Activated T-cell treated with anti-CD3 and anti-CD28 coated beads, Interleukin-2, amount 50 U/mL, for 72 hours (primary cell): ENCODE measurements at regions not wholly inside any gene's neighbourhood (a gene's known extent, or its start where the extent isn't known, plus 50 kb on each side); places are given as distances from the start of the nearest gene placed in this dataset.

ENCODE experiments used
- ATAC-seq, 2 donors: fragments of 150-1000 bp; cut with Tn5 transposase; replicated peaks in 1 of 2; 2 replicates each; pipeline ENCODE4 v1.10.0; 2021; ENCODE audit warnings: moderate library complexity in 2 of 2, mild to moderate bottlenecking in 1 of 2
- DNase-seq, 2 donors: peaks; one replicate each; pipeline ENCODE4 v3.0.0; 2021 to 2022; ENCODE audit warnings: mixed read lengths in 1 of 2
- H3K27ac Mint-ChIP-seq: one replicate; pipeline ENCODE4 v1.8.0; 2022; ENCODE audit warnings: mild to moderate bottlenecking, moderate library complexity, mixed read lengths
- H3K27me3 Mint-ChIP-seq: one replicate; pipeline ENCODE4 v1.8.0; 2022; ENCODE audit warnings: low read depth, mixed read lengths
- H3K36me3 Mint-ChIP-seq, 2 donors: one replicate each; pipeline ENCODE4 v1.8.0; 2022; ENCODE audit warnings: mixed read lengths in 2 of 2, mild to moderate bottlenecking in 1 of 2; ENCODE audit not compliant: insufficient read depth in 2 of 2
- H3K4me1 Mint-ChIP-seq: one replicate; pipeline ENCODE4 v1.8.0; 2022; ENCODE audit warnings: low read depth, mixed read lengths
- H3K4me3 Mint-ChIP-seq, 2 donors: one replicate each; pipeline ENCODE4 v1.8.0; 2022; ENCODE audit warnings: mild to moderate bottlenecking in 2 of 2, mixed read lengths in 2 of 2, moderate library complexity in 2 of 2
- H3K9me3 Mint-ChIP-seq, 2 donors: one replicate each; pipeline ENCODE4 v1.8.0; 2022; ENCODE audit warnings: mixed read lengths in 2 of 2

GRCh38 chr5:58135571-58136335, 324.1 kb downstream of the PLK2 start:
- H3K4me1 Mint-ChIP-seq: no peaks in the 10 kb centered on the region
- no peak overlapping the region for H3K4me3 Mint-ChIP-seq
- no peaks in the 10 kb centered on the region for H3K9me3 Mint-ChIP-seq
- H3K36me3 Mint-ChIP-seq: no peaks in the 10 kb centered on the region
- no peaks in the 10 kb centered on the region for H3K27me3 Mint-ChIP-seq
- DNase-seq (no peak), ATAC-seq (no peak)
- H3K27ac Mint-ChIP-seq: no peak overlapping the region

- DNase-seq: no peak
- Mint-ChIP-seq H3K36me3 (no peaks in the 10 kb centered on the region), H3K27ac (no peak overlapping the region), H3K4me3 (no peak overlapping the region), H3K9me3 (no peaks in the 10 kb centered on the region), H3K4me1 (no peaks in the 10 kb centered on the region), H3K27me3 (no peaks in the 10 kb centered on the region)
- no peak for ATAC-seq
Observed at GRCh38 chr5:58133631-58134296, 326.1 kb downstream of the PLK2 start.

GRCh38 chr5:58133216-58133615, 326.7 kb downstream of the PLK2 start:
- no peak for DNase-seq
- H3K27ac Mint-ChIP-seq: no peak overlapping the region
- H3K4me1 Mint-ChIP-seq: no peaks in the 10 kb centered on the region
- H3K27me3 Mint-ChIP-seq: no peaks in the 10 kb centered on the region
- H3K9me3 Mint-ChIP-seq: no peaks in the 10 kb centered on the region
- H3K36me3 Mint-ChIP-seq: no peaks in the 10 kb centered on the region
- no peak overlapping the region for H3K4me3 Mint-ChIP-seq
- no peak for ATAC-seq

- Mint-ChIP-seq H3K27me3 (peaks cover 9% of the 10 kb centered on the region), H3K9me3 (no peaks in the 10 kb centered on the region), H3K27ac (no peak overlapping the region), H3K4me1 (no peaks in the 10 kb centered on the region), H3K36me3 (no peaks in the 10 kb centered on the region), H3K4me3 (no peak overlapping the region)
- ATAC-seq: no peak
- DNase-seq: no peak
Observed at GRCh38 chr5:58127255-58128220, 332.3 kb downstream of the PLK2 start.

- no peaks in the 10 kb centered on the region for H3K4me1 Mint-ChIP-seq
- ATAC-seq: no peak
- H3K36me3 Mint-ChIP-seq: no peaks in the 10 kb centered on the region
- H3K4me3 Mint-ChIP-seq: no peak overlapping the region
- H3K9me3 Mint-ChIP-seq: no peaks in the 10 kb centered on the region
- H3K27me3 Mint-ChIP-seq: peaks cover 19% of the 10 kb centered on the region
- DNase-seq: no peak
- H3K27ac Mint-ChIP-seq: no peak overlapping the region
Observed at GRCh38 chr5:58123501-58123900, 336.4 kb downstream of the PLK2 start.

GRCh38 chr5:58122848-58123392, 337.0 kb downstream of the PLK2 start:
- DNase-seq (no peak), ATAC-seq (no peak)
- no peak overlapping the region for H3K27ac Mint-ChIP-seq
- no peaks in the 10 kb centered on the region for H3K36me3 Mint-ChIP-seq
- no peaks in the 10 kb centered on the region for H3K4me1 Mint-ChIP-seq
- H3K27me3 Mint-ChIP-seq: peaks cover 25% of the 10 kb centered on the region
- no peaks in the 10 kb centered on the region for H3K9me3 Mint-ChIP-seq
- no peak overlapping the region for H3K4me3 Mint-ChIP-seq

GRCh38 chr5:58122157-58122556, 337.7 kb downstream of the PLK2 start:
- peaks cover 26% of the 10 kb centered on the region for H3K27me3 Mint-ChIP-seq

GRCh38 chr5:58121391-58121790, 338.5 kb downstream of the PLK2 start:
- Mint-ChIP-seq H3K36me3 (no peaks in the 10 kb centered on the region), H3K27me3 (peaks cover 26% of the 10 kb centered on the region), H3K9me3 (no peaks in the 10 kb centered on the region), H3K4me3 (no peak overlapping the region), H3K4me1 (no peaks in the 10 kb centered on the region), H3K27ac (no peak overlapping the region)
- DNase-seq: no peak
- no peak for ATAC-seq

More at GRCh38 chr5:58122157-58122556, 337.7 kb downstream of the PLK2 start:
- ATAC-seq (no peak), DNase-seq (no peak)
- Mint-ChIP-seq H3K9me3 (no peaks in the 10 kb centered on the region), H3K4me3 (no peak overlapping the region), H3K27ac (no peak overlapping the region), H3K36me3 (no peaks in the 10 kb centered on the region), H3K4me1 (no peaks in the 10 kb centered on the region)

GRCh38 chr5:58117542-58117941, 342.3 kb downstream of the PLK2 start:
- no peaks in the 10 kb centered on the region for H3K9me3 Mint-ChIP-seq
- no peak overlapping the region for H3K4me3 Mint-ChIP-seq
- peaks cover 18% of the 10 kb centered on the region for H3K27me3 Mint-ChIP-seq
- no peak overlapping the region for H3K27ac Mint-ChIP-seq
- H3K4me1 Mint-ChIP-seq: no peaks in the 10 kb centered on the region
- no peak for ATAC-seq
- DNase-seq: no peak
- no peaks in the 10 kb centered on the region for H3K36me3 Mint-ChIP-seq

- Mint-ChIP-seq H3K4me3 (no peak overlapping the region), H3K36me3 (no peaks in the 10 kb centered on the region), H3K4me1 (no peaks in the 10 kb centered on the region), H3K9me3 (no peaks in the 10 kb centered on the region), H3K27me3 (peaks cover 18% of the 10 kb centered on the region), H3K27ac (no peak overlapping the region)
- no peak for ATAC-seq
- DNase-seq: no peak
Observed at GRCh38 chr5:58116346-58116745, 343.5 kb downstream of the PLK2 start.

GRCh38 chr5:58115811-58116210, 344.1 kb downstream of the PLK2 start:
- Mint-ChIP-seq H3K27ac (no peak overlapping the region), H3K27me3 (peaks cover 17% of the 10 kb centered on the region), H3K36me3 (no peaks in the 10 kb centered on the region), H3K9me3 (no peaks in the 10 kb centered on the region), H3K4me3 (no peak overlapping the region), H3K4me1 (no peaks in the 10 kb centered on the region)
- DNase-seq (no peak), ATAC-seq (no peak)

GRCh38 chr5:58114324-58114723, 345.6 kb downstream of the PLK2 start:
- H3K27me3 Mint-ChIP-seq: peaks cover 10% of the 10 kb centered on the region
- ATAC-seq (no peak), DNase-seq (no peak)
- no peaks in the 10 kb centered on the region for H3K9me3 Mint-ChIP-seq
- no peak overlapping the region for H3K27ac Mint-ChIP-seq
- H3K36me3 Mint-ChIP-seq: no peaks in the 10 kb centered on the region
- no peaks in the 10 kb centered on the region for H3K4me1 Mint-ChIP-seq
- no peak overlapping the region for H3K4me3 Mint-ChIP-seq

GRCh38 chr5:58113172-58113571, 346.7 kb downstream of the PLK2 start:
- Mint-ChIP-seq H3K4me1 (no peaks in the 10 kb centered on the region), H3K36me3 (no peaks in the 10 kb centered on the region), H3K4me3 (no peak overlapping the region), H3K27ac (no peak overlapping the region), H3K9me3 (no peaks in the 10 kb centered on the region), H3K27me3 (peaks cover 4% of the 10 kb centered on the region)
- DNase-seq: no peak
- ATAC-seq: no peak
